ENCODE measurements at regions not wholly inside any gene's neighbourhood (a gene's known extent, or its start where the extent isn't known, plus 50 kb on each side); places are given as distances from the start of the nearest gene placed in this dataset.

- Mint-ChIP-seq H3K27me3 (ENCODE audit: low read depth) (peaks cover 13% of the 10 kb centered on the region), H3K4me1 (ENCODE audit: low read depth) (no peaks in the 10 kb centered on the region), H3K36me3 (ENCODE audit: insufficient read depth in 2 of 2) (no peaks in the 10 kb centered on the region), H3K4me3 (no peak overlapping the region), H3K27ac (no peak overlapping the region), H3K9me3 (no peaks in the 10 kb centered on the region)
- DNase-seq (no peak), ATAC-seq (replicated peaks in 1 of 2) (no peak)
Observed at GRCh38 chr11:45454917-45455401, 168.8 kb upstream of the SYT13 start.

GRCh38 chr11:45453721-45454120, 167.6 kb upstream of the SYT13 start:
- DNase-seq (no peak), ATAC-seq (replicated peaks in 1 of 2) (no peak)
- Mint-ChIP-seq H3K27me3 (ENCODE audit: low read depth) (peaks cover 13% of the 10 kb centered on the region), H3K27ac (no peak overlapping the region), H3K36me3 (ENCODE audit: insufficient read depth in 2 of 2) (no peaks in the 10 kb centered on the region), H3K4me3 (no peak overlapping the region), H3K9me3 (no peaks in the 10 kb centered on the region), H3K4me1 (ENCODE audit: low read depth) (no peaks in the 10 kb centered on the region)

DNA sequence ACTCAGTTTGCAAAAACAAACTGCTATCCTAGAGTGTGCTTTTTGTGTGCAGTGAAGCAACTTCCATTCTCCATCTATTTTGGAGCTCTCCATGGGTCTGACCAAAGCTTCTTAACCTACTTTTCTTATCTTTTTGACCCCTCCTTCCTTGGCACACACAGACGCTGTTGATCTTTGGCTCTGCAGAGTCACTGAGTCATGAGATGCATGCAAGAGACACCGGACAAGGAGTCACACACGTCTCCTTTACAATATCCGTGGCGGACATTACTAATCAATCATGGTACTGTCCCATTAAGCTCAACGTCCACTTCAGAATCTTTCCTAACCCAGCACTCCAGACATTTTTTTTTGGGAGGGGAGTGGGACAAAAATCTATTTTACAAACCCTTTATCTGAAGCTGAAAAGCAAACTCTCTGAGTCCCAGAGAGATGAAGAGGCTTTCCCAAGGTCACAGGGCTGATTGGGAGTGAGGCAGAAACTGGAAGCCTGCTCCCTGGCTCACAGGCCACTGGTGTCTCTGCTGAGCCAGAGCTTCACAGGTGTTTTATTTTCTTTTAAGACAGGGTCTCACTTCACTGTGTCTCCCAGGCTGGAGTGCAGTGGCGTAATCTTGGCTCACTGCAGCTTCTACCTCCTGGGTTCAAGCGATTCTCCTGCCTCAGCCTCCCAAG, 165.8 kb upstream of the SYT13 start:
- no peaks in the 10 kb centered on the region for H3K4me1 Mint-ChIP-seq (ENCODE audit: low read depth)
- no peaks in the 10 kb centered on the region for H3K36me3 Mint-ChIP-seq (ENCODE audit: insufficient read depth in 2 of 2)
- ATAC-seq (replicated peaks in 1 of 2) (no peak), DNase-seq (no peak)
- H3K4me3 Mint-ChIP-seq, result no peak overlapping the region
- no peaks in the 10 kb centered on the region for H3K9me3 Mint-ChIP-seq
- H3K27me3 Mint-ChIP-seq (ENCODE audit: low read depth), result peaks cover 13% of the 10 kb centered on the region
- H3K27ac Mint-ChIP-seq, result no peak overlapping the region

DNA sequence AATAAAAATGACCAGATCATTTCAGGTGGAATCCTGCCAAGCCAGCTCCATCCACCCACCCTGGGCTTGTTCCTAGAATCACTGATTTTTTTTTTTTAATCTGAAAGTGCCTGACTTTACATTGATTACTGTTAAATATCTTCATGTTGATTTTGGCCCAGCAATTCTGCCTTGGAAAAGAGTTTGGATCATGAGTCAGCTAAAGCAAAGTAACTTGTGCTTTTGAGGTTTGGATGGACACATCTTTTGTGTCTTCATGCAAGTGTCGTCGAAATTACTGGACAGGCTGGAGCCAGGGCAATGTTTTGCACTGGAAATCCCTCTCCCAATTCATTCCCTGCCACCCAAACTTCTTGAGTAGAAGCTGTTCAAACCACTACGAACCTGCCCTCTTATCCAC, 164.0 kb upstream of the SYT13 start:
- no peaks in the 10 kb centered on the region for H3K4me1 Mint-ChIP-seq (ENCODE audit: low read depth)
- H3K27me3 Mint-ChIP-seq (ENCODE audit: low read depth), result peaks cover 3% of the 10 kb centered on the region

GRCh38 chr11:45449036-45449601, 163.0 kb upstream of the SYT13 start:
- H3K9me3 Mint-ChIP-seq, result no peaks in the 10 kb centered on the region
- H3K4me3 Mint-ChIP-seq, result no peak overlapping the region
- H3K27ac Mint-ChIP-seq, result no peak overlapping the region
- H3K36me3 Mint-ChIP-seq (ENCODE audit: insufficient read depth in 2 of 2), result no peaks in the 10 kb centered on the region
- DNase-seq (no peak), ATAC-seq (replicated peaks in 1 of 2) (no peak)
- H3K27me3 Mint-ChIP-seq (ENCODE audit: low read depth), result no peaks in the 10 kb centered on the region
- H3K4me1 Mint-ChIP-seq (ENCODE audit: low read depth), result no peaks in the 10 kb centered on the region

More for the DNA sequence above, 164.0 kb upstream of the SYT13 start:
- Mint-ChIP-seq H3K36me3 (ENCODE audit: insufficient read depth in 2 of 2) (no peaks in the 10 kb centered on the region), H3K9me3 (no peaks in the 10 kb centered on the region), H3K4me3 (no peak overlapping the region), H3K27ac (no peak overlapping the region)
- ATAC-seq (replicated peaks in 1 of 2) (no peak), DNase-seq (no peak)

DNA sequence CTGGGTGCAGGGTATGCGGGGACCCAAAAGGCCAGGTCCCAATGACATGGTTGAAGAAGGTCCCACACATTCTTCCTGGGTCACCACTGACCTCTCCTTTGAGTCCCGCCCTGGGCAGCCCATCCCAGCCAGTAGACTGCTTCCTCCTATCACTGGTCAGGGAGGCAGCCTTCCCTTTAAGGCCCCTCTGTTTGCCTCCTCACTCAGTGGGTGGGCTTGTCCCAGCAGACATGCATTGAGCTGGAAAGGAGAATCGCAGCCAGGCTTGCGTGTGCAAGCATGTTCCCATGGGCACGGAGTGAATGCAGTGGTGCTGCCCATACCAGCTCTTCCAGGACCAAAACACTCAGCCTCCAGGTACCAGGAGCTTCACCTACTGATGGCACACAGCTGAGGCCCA, 162.4 kb upstream of the SYT13 start:
- Mint-ChIP-seq H3K27ac (no peak overlapping the region), H3K9me3 (no peaks in the 10 kb centered on the region), H3K4me3 (no peak overlapping the region), H3K27me3 (ENCODE audit: low read depth) (no peaks in the 10 kb centered on the region), H3K36me3 (ENCODE audit: insufficient read depth in 2 of 2) (no peaks in the 10 kb centered on the region), H3K4me1 (ENCODE audit: low read depth) (no peaks in the 10 kb centered on the region)
- DNase-seq (no peak), ATAC-seq (replicated peaks in 1 of 2) (no peak)

DNA sequence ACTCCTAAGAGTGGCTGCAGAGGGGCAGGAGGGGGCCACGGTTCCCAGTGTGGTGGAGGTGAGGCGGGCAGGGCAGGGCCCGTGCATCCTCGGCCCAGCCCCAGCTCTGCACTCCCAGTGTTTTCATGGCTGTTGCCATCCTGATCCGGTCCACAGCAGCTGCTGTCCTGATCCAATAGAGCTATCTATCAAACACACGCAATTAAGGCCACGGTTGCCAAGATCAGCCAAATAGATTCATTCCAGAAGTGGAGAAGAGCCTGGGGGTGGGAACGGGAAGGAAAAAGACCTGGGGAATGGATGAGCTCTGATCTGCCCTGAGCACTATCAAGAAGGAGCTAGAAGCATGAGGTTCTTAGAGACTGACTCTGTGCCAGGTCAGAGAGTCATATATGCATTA, 160.9 kb upstream of the SYT13 start:
- H3K27ac Mint-ChIP-seq, result no peak overlapping the region
- no peaks in the 10 kb centered on the region for H3K27me3 Mint-ChIP-seq (ENCODE audit: low read depth)
- no peaks in the 10 kb centered on the region for H3K4me1 Mint-ChIP-seq (ENCODE audit: low read depth)
- no peaks in the 10 kb centered on the region for H3K36me3 Mint-ChIP-seq (ENCODE audit: insufficient read depth in 2 of 2)
- H3K9me3 Mint-ChIP-seq, result no peaks in the 10 kb centered on the region
- ATAC-seq (replicated peaks in 1 of 2) (no peak), DNase-seq (no peak)
- H3K4me3 Mint-ChIP-seq, result no peak overlapping the region

- DNase-seq (no peak), ATAC-seq (replicated peaks in 1 of 2) (no peak)
- Mint-ChIP-seq H3K4me3 (no peak overlapping the region), H3K36me3 (ENCODE audit: insufficient read depth in 2 of 2) (no peaks in the 10 kb centered on the region), H3K27ac (no peak overlapping the region), H3K9me3 (no peaks in the 10 kb centered on the region), H3K4me1 (ENCODE audit: low read depth) (no peaks in the 10 kb centered on the region), H3K27me3 (ENCODE audit: low read depth) (no peaks in the 10 kb centered on the region)
Observed at GRCh38 chr11:45446434-45446833, 160.3 kb upstream of the SYT13 start.

DNA sequence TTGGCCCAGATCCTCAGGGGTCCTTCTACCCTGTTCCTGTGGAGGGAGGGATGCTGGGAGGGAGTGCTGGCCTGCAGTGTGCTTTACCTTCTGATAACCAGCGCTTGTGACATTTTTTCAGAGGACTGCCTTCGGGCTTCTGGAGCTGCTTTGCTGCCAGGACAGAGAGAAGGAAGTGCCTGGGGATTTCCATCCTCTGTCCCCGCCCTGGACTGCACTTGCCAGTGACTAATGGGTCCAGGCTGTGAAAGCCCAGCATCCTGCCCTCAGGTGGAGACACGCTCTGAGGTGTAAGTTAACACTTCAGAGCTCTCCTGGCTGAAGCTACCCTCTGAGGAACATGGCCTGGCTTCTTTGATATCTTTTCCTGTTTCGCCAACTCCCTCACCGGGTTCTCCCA, 158.7 kb upstream of the SYT13 start:
- H3K27ac Mint-ChIP-seq, result no peak overlapping the region
- H3K36me3 Mint-ChIP-seq (ENCODE audit: insufficient read depth in 2 of 2), result peaks cover 0 to 1% of the 10 kb centered on the region in 2 donors
- H3K4me3 Mint-ChIP-seq, result no peak overlapping the region
- ATAC-seq (replicated peaks in 1 of 2) (no peak), DNase-seq (no peak)
- H3K27me3 Mint-ChIP-seq (ENCODE audit: low read depth), result peaks cover 5% of the 10 kb centered on the region
- no peaks in the 10 kb centered on the region for H3K4me1 Mint-ChIP-seq (ENCODE audit: low read depth)
- H3K9me3 Mint-ChIP-seq, result peaks cover under 1 to 2% of the 10 kb centered on the region in 2 donors

GRCh38 chr11:45440111-45440510, 154.0 kb upstream of the SYT13 start:
- peaks cover 3 to 4% of the 10 kb centered on the region in 2 donors for H3K9me3 Mint-ChIP-seq
- ATAC-seq (replicated peaks in 1 of 2) (no peak), DNase-seq (no peak)

GRCh38 chr11:45436966-45437365, 150.8 kb upstream of the SYT13 start:
- no peak overlapping the region for H3K27ac Mint-ChIP-seq
- H3K36me3 Mint-ChIP-seq (ENCODE audit: insufficient read depth in 2 of 2), result peaks cover 0 to 1% of the 10 kb centered on the region in 2 donors
- H3K27me3 Mint-ChIP-seq (ENCODE audit: low read depth), result peaks cover 28% of the 10 kb centered on the region
- DNase-seq (no peak), ATAC-seq (replicated peaks in 1 of 2) (no peak)
- H3K4me3 Mint-ChIP-seq, result no peak overlapping the region
- peaks cover 3 to 4% of the 10 kb centered on the region in 2 donors for H3K9me3 Mint-ChIP-seq
- no peaks in the 10 kb centered on the region for H3K4me1 Mint-ChIP-seq (ENCODE audit: low read depth)

More at GRCh38 chr11:45440111-45440510, 154.0 kb upstream of the SYT13 start:
- Mint-ChIP-seq H3K4me3 (no peak overlapping the region), H3K4me1 (ENCODE audit: low read depth) (no peaks in the 10 kb centered on the region), H3K36me3 (ENCODE audit: insufficient read depth in 2 of 2) (peaks cover 0 to 1% of the 10 kb centered on the region in 2 donors), H3K27me3 (ENCODE audit: low read depth) (peaks cover 17% of the 10 kb centered on the region), H3K27ac (no peak overlapping the region)

- H3K4me3 Mint-ChIP-seq, result no peak overlapping the region
- H3K9me3 Mint-ChIP-seq, result peaks cover 3 to 4% of the 10 kb centered on the region in 2 donors
- DNase-seq (no peak), ATAC-seq (replicated peaks in 1 of 2) (no peak)
- no peaks in the 10 kb centered on the region for H3K4me1 Mint-ChIP-seq (ENCODE audit: low read depth)
- no peak overlapping the region for H3K27ac Mint-ChIP-seq
- H3K27me3 Mint-ChIP-seq (ENCODE audit: low read depth), result peaks cover 28% of the 10 kb centered on the region
- H3K36me3 Mint-ChIP-seq (ENCODE audit: insufficient read depth in 2 of 2), result peaks cover 0 to 1% of the 10 kb centered on the region in 2 donors
Observed at GRCh38 chr11:45436118-45436517, 150.0 kb upstream of the SYT13 start.

- DNase-seq (no peak), ATAC-seq (replicated peaks in 1 of 2) (no peak)
- Mint-ChIP-seq H3K4me1 (ENCODE audit: low read depth) (no peaks in the 10 kb centered on the region), H3K4me3 (no peak overlapping the region), H3K36me3 (ENCODE audit: insufficient read depth in 2 of 2) (peaks cover 0 to under 1% of the 10 kb centered on the region in 2 donors), H3K27ac (no peak overlapping the region), H3K9me3 (peaks cover 3 to 4% of the 10 kb centered on the region in 2 donors), H3K27me3 (ENCODE audit: low read depth) (peaks cover 28% of the 10 kb centered on the region)
Observed at GRCh38 chr11:45435706-45436105, 149.6 kb upstream of the SYT13 start.

DNA sequence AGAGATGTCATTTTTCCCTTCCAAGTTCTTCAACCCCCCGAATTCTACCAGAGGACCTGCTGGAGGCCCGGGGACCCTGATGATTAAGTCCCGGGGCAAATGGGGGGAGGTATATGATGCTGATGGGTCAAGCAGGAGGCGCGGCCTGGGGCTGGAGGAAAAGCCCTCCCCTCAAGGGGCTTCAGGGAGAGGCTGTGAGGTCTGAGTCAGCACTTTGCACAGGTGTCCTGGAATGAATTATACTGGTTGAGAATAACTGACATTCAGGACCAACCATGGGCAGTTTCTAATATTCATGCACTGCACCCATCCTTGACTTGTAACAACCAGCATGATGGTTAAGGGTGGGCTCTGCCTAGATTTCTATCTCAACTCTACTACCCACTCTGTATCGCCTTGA, 146.8 kb upstream of the SYT13 start:
- H3K4me1 Mint-ChIP-seq (ENCODE audit: low read depth), result no peaks in the 10 kb centered on the region
- H3K27ac Mint-ChIP-seq, result no peak overlapping the region
- no peaks in the 10 kb centered on the region for H3K36me3 Mint-ChIP-seq (ENCODE audit: insufficient read depth in 2 of 2)
- DNase-seq (no peak), ATAC-seq (replicated peaks in 1 of 2) (no peak)
- H3K4me3 Mint-ChIP-seq, result no peak overlapping the region
- H3K9me3 Mint-ChIP-seq, result no peaks in the 10 kb centered on the region
- peaks cover 40% of the 10 kb centered on the region for H3K27me3 Mint-ChIP-seq (ENCODE audit: low read depth)

Measured in activated T-cell treated with anti-CD3 and anti-CD28 coated beads, Interleukin-2, amount 50 U/mL, for 72 hours (primary cell).